ENCODE measurements at regions not wholly inside any gene's neighbourhood (a gene's known extent, or its start where the extent isn't known, plus 50 kb on each side); places are given as distances from the start of the nearest gene placed in this dataset.

DNA sequence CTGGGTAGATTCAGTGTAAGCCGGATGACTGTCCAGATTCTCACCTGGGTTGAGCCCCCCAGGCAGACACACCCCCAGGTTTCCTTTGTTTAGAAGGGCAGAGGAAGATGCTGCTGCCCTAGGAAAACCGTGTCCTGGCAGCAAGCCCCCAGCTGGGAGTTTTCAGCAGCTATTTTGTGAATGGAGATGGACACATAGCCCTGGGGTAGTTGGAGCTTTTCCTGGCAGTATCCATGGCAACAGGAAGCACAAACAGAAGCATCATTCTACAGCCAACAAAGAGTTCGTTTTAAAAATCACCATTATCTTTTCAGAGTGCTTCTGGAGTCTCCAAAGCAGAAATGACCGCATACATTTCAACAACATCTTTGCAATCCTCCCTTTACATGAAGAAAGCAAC, 245.5 kb downstream of the BRD1 start:
- no peak for DNase-seq

DNA sequence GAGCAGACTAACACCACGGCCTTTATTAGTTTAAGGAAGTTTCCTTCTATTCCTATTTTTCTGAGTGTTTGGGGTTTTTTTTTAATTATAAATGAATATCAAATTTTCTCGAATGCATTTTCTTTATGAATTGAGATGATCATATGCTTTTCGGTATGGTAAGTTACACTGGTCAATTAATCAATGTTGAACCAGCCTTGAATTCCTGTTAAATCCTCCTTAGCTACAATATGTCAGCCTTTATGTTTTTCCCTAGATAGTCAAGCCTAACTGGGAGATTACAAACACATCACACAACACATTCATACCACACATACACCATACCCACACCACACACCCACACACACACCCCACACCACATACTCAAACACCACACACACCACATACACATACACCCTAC, 247.6 kb downstream of the BRD1 start:
- no peak for DNase-seq

DNA sequence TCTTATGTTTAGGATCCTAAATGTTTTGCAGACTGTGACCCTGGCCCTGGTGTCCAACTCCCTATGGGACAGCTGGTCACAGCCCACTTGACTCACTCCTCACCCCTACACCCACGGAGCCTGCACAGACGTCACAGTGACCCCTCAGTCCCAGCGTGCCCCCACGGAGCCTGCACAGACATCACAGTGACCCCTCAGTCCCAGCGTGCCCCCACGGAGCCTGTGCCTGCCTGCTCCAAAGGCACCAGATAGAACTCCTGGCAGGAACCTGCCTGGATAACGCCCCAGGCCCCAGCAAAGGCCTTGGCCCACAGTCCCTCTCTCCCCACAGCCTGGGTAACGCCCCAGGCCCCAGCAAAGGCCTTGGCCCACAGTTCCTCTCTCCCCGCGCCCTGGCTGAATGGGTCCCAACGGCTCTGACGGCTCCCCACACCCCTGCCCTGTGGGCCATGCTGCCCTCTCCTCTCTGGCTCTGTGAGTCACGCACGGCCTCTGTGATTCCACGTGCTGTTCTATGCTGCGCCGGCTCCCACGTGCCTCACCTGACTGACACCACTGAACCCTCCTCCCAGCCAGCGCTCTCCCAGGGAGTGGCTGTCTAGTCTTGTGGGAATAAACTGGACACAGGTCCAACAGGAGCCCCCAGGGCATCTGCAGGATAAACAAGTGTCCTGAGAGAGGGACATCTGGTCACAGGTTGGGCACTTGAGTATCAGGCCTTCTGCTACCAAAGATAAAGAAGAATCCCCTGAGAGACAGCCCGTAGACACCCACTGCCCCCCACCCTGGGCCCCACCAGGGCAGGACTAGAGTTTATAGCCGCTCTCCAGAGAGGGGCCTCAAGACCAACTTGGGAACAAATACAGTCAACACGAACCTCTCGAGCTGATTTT, 250.3 kb downstream of the BRD1 start:
- DNase-seq: no peak

DNA sequence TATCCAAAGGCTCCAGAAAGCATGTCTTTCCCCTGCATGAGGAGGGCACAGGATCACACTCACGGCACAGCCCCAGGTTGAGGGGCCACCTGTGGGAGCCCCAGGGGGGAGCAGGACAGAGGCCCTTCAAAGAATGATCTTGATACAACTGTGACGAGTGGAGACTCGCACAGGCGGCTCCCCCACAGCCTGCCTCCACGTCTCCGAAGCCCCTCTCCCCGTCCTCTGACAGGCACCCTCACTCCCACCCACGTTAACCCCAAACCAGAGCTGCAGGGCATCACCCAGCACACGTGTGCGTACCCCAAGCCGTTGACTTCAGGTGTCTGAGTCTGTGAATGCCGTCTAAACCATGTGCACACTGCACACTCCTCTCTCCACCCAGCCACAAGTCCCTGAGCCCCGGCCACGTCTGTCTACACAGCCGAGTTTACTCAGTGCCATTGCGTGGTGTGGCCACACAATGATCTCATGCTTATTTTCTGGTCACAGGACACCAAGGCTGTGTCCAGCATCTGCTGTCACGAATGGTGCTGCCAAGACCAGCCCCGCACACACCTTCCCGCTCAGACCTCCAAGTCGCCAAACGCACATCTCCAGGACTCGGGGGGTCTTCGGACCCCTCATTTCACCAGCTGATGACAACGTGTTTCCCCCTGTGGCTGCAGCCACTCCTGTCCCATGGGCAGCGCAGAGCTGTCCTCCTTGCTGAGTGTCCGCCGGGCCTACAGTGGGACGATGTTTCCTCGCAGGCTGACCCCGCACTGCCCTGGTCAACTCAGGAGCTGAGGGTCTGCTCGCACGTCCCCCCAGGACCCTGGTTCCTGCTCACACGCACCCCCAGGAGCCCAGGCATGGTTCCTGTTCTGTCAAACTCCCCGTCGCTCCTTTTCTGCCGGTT, 251.2 kb downstream of the BRD1 start:
- no peak for DNase-seq

DNA sequence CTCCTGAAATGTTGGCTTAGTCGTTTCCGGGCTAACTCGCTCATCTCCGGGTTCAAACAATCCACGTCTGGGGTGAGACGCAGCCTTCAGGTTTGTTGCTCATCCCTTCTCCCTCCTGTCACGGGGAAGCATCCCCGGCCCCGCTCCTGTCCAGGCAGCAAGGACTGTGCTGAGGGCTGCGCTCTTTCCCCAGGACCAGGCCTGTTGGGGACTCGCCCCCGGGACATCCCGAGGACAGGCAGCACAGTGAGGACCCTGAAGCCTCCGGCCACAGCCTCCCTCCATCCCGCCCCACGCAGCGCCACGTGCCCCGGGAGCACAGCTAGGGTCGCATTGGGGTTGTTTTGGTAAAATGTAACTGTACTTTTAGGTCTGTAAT, 252.0 kb downstream of the BRD1 start:
- DNase-seq: no peak

DNA sequence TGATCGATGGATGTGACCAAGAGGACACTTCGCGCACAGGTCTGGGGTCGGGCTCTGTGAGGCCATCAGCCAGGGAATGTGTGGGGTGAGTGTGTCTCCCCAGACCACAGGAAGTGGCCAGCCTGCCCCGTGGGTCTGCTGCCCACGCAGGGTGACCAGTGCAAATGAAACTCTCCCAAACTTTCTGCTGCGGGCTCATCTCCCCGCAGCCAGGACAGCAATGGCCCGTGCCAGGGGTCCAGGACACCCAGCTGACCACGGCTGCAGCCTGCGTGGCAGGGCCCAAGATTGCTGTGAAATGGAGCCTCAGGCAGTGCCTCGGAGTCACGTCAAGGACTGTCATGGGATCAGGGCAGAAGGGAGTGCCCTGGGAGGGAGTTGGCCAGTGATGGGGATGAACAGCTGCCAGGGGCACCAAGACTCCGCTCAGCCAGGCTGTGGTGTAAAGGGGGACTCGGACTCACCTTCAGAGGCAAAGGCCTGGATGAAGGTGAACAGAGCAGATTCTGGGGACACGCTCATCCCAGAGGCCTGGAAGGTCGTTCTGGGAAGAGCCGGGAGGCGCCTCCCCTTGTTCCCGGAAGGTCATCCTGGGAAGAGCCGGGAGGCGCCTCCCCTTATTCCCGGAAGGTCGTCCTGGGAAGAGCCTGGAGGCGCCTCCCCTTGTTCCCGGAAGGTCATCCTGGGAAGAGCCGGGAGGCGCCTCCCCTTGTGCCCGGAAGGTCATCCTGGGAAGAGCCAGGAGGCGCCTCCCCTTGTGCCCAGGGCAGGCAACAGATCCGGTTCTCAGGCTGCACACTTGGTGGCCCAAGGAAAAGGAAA, 252.6 kb downstream of the BRD1 start:
- DNase-seq: no peak

DNA sequence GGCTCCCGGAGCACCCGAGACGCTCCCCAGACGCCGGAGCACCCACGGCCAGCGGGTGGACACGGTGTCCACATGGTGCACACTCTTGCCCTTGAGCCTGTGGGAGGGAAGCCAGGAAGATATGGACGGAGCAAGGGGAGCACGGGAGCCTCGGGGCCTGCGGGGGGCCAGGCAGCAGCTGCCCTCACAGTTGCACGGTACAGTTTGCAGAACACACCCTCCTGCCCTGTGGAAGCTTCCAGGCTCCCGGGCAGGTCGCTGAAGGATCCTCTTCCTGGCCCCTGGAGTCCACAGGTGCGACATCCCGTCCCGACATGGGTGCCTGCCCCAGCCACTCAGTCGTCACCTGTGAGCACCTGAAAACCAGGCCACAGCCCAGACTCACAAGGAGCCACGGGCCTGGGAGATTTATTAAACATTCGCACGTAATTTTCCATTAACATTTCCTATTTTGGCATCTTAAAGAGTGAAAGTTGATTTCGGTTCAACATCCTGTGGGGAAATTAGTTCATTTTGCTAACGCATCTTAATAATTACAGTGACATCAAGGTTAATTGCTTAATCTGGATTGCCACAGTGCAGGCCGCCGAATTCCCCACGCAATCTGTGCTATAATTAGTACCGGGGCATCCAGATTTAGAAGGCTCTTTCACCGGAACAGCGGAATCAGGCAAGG, 253.3 kb downstream of the BRD1 start:
- no peak for DNase-seq

DNA sequence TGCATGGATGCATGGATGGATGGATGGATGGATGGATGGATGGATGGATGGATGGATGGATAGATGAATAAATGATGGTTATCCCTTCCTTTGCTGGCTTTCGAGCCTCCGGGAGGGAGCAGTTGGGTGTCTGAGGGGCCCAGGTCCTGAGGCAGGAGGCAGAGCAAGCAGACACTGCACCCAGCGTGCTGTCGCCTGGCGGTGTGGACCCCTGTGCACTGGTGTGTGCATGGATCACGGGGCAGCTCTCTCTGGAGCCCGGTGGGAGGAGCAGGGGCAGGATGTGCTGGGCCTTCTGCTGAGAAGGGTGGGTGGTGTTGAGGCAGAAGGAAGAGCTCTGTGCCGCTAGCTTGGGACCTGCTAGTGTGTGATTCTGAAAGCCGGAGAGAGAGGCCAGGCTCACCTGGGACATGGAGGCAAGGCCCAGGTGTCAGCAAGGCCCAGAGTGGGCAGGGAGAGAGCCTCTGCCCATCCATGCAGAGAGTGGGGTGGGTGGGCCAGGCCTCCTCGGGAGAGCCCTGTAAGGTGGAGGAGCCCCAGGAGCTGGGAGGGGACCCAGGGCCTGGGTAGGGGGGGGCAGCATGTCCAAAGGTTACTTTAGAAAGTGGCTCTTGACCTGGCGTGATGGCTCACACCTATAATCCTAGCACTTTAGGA, 254.4 kb downstream of the BRD1 start:
- no peak for DNase-seq

DNA sequence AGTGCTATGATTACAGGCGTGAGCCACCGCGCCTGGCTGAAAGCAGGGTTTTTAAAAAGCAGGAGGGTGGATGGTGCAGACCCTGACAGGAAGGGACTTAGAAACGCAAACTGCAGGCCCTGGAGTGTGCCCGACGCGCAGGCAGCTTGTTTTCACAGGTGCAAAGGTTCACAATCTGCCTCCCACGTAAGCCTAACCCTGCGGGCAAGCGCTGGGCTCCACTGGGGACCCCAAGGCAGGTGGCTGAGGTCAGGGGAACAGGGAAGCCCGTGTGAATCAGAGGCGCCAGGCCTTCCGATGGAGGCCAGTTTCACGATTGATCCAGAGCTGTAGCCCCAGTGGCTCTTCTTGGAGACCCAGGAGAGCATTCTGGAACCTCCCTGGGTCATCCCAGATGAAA, 256.3 kb downstream of the BRD1 start:
- DNase-seq: no peak

DNA sequence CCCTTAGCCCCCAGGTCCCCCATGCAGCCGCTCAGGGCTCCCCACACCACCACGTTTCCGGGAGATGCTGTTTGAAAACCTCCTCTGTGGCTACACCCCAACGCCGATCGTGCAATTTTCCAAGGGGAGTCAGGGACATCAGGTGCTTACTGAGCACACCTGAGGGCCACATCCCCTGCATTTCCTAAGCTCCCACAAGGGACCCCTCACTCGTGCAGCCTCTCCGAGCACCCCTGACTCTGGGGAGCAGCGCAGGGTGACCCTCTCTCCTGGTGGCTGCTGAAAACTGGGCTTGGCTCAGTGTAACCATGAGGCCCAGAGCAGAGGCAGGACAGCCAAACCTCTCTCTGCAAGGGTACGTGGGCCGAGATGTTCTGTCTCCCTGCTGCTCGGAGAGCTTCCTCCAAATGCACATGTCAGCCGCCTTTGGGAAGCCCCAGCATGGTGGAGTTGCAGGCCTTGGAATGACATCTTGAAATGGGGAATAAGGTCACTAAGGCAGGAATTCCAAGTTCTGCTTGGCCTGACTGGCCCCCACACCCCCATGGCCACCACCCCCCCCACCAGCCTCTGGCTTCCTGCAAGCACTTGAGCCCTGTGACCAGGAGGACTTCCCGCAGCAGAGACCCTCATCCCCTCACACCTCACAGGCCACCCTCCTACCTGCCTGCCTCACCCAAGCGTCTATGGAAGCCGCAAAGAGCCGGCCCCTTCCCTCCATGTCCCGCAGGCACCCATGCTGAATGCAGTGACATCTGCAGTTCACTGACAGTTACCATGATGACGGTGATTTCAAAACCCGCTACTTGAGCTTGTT, 257.4 kb downstream of the BRD1 start:
- DNase-seq: no peak

DNA sequence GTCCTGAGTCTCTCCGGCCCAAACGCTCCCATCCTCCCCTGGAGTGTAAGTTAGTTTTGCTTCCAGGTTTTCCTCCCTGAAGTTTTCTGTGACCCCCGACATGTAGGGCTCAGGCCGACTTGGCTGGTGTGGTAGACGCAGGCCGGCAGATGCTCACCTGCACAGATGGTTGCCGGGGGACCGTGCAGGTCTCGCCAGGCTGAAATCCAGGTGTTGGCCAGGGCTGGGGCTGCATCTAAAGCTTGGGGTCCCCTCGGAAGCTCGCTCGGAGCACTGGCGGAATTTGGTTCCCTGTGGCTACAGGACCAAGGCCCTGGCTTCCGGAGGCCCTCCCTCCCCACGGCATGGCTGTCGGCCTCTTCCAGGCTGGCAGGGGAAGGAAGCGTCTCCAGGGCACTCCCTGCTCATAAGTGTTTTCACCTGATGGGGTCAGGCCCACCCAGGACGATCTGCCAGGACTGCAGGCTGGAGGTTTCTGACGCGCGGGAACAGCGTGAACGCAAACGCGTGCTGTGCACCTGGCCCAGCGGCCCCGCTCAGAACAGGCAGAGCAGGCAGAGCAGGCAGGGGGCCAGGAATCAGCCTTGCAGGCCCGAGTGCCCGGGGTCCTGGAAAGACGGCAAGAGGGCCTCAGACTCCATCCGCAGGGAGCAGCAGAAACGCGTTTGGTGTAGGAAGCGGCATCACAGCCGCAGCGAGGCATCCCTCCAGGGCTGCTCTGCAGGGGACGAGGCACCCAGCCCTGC, 258.2 kb downstream of the BRD1 start:
- DNase-seq: no peak

DNA sequence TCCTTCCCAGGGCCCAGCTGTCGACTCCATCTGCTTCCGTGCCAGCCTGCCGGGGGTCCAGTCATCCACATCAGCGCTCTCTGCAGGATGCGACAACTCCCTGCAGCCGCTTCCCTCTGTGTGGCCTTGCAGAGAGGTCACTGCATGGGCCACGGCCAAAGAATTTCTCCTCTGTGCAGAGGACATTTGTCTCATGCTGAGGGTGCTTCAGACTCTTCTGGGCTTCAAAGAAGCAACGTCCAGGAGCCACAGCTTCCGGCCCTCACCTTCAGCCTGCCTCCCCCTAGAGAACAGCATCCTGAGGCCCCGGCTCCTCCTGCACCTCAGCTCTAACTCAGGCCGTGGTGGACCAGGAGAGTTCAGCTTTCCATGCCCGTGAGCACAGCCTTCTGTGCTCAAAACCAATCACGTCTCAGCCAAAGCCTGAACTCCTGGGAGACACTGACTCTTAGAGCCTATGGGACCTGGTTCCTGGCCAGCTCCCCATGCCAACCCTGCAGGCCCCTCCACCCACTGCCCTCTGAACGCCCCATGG, 258.9 kb downstream of the BRD1 start:
- DNase-seq: no peak

DNA sequence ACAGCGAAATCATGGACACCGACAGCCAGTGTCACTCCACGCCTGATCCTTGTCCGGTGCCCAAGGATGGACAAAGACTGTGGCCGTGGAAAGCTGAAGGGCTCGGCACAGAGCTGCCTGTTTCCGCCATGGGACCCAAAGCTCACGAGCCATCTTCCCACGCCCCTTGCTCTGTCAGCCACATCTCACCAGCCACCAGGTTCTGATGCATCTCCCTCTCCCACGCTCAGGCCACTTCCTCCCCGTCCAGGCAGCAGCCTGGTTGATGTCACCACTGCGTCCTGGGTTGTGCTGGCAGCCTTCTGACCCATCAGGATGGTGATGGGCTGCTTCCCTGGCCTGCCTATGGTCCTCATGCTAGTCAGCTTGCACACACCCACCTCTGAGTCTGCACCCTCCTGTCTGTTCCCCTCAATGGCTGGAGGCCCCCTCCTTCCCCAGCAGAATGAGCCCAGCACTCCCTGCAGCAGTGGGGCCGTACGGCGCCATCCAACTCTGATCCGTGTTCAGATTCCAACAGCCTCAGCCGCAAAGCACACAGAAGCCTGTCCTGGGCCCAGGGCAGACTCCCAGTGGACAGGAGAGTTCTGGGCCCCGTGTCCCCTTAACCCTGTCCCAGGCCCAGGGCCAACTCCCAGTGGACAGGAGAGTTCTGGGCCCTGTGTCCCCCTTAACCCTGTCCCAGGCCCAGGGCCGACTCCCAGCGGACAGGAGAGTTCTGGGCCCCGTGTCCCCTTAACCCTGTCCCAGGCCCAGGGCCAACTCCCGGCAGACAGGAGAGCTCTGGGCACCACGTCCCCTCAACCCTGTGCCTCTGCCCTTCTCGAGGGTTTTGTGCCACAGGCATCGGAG, 259.5 kb downstream of the BRD1 start:
- no peak for DNase-seq

DNA sequence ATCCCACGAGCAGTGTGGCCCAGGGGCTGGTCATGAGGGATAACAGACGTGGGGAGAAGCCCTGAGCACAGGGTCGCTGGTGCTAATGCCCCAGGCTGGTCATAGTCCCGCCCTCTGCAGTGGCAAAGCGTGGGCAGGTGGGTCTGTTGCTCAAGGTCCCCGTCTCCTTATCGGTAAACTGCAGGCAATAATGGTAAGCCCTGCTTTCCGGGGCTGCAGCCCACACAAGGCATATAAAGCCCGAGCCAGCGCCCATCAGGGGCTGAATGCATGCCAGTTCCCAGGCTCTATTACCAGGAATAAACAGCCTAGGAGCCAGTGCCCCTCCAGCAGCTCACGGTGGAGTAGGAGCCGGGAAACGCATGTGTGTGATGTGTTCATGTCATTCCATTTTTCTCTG, 261.0 kb downstream of the BRD1 start:
- no peak for DNase-seq

DNA sequence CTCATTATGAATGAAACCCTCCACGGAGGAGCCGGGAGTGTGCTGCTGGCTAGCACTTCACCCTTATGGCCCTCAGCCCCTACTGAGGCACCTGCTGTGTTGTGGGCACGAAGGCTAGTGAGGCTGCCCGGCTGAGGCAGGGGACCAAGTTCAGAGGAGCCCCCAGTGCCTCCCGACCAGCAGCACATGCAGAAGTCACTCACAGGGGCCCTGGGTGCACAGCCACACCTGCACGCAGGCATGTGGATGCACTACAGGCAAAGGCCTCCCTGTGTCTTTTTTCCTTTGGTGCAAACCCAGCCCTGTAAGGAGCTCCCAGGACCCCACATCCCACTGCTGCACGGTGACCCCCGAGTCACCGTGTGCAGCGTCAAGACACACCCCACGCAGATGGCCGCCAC, 261.5 kb downstream of the BRD1 start:
- DNase-seq: no peak

DNA sequence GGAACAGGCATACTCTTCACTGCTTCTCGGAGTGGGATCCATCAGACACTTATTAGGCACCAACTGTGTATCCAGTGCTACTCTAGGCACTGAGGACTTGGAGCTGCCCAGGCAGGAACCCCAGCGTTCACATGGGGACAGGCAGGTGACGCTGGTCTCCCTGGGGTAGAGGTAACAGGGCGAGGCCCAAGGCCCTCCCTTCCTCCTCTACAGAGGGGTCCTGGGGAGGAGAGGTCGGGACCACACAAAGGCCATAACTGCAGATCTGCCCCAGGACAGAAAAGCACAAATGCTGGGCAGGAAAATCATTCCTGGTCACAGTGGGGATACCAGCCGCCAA, 262.2 kb downstream of the BRD1 start:
- DNase-seq: no peak

DNA sequence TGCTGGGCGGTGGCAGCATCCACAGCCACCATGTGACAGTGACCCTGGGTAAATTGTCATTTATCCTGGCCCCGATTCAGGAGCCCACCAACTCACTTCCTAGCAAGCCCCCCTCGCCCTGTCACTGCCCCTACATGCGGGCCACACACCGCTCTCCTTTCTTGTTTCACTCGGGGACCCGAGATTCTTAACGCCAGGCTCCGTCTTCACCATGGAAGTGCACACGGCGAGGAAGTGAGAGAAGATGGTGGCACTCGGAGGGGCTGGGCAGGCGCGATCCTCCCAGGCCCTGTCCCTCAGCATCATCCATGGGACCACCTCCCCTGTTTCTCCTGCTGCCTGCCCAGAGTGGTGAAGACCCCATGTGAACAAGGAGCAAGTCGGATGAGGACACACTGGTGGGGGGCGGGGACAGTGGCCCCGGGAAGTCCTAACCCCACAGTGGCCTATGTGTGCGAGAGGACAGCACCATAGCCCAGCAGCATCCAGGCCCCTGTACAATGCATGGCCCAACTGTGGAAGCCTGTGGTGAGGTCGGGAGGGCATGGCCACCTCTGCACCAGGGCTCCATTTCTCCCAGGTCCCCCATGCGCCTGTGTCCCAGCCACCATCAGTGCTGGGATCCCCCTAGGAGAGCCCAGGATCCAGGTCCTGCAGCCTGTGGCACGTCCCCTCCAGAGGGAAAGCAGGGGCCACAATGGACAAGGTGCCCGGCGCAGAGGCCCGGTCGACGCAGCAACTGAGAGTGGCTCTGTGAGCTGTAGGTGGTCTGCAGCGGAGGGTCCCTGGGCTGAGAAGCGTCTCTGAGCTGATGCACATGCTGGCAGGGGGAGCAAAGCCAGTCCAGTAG, 262.8 kb downstream of the BRD1 start:
- DNase-seq: no peak

DNA sequence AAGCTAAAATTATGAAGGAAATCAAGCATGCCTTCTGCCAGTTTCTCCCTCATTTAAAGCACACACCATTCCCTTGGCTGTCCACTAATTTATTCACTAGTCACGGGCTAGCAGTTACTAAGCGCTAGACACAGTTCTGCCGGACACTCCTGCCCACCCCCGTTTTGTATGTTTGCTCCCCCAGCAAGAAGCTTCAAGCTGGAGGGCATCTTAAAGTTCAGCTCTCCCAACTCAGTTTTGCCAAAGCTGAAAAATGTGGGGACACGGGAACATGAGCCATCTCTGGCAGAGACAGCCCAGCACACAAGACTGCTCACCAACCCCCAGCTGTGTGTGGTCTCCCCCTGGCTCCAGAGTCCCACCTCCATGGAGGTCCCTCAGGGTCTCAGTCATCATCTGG, 263.6 kb downstream of the BRD1 start:
- DNase-seq: no peak

Measured in GOT3 (cell line).